NCI-H2196 (cell line): ENCODE measurements at regions not wholly inside any gene's neighbourhood (a gene's known extent, or its start where the extent isn't known, plus 50 kb on each side); places are given as distances from the start of the nearest gene placed in this dataset.

Source experiments
- DNase-seq: peaks from one replicate; lab custom pipeline; 2025; ENCODE audit not compliant: unreplicated experiment; lab: John Stamatoyannopoulos, UW

- DNase-seq = no peak
Measured at GRCh38 chr22:48905206-48905975, 922.3 kb downstream of the BRD1 start.

- DNase-seq = no peak
Measured at GRCh38 chr22:48902983-48903650, 924.6 kb downstream of the BRD1 start.

- DNase-seq = no peak
Measured at GRCh38 chr22:48902001-48902869, 925.4 kb downstream of the BRD1 start.

GRCh38 chr22:48901324-48901723 is 926.3 kb downstream of the BRD1 start:
- no peak for DNase-seq

- no peak for DNase-seq
Measured at GRCh38 chr22:48900626-48901025, 927.0 kb downstream of the BRD1 start.

- no peak for DNase-seq
Measured at GRCh38 chr22:48900327-48900597, 927.4 kb downstream of the BRD1 start.

- DNase-seq = no peak
Measured at GRCh38 chr22:48899523-48900326, 927.9 kb downstream of the BRD1 start.

- DNase-seq = no peak
Measured at GRCh38 chr22:48898524-48899250, 929.0 kb downstream of the BRD1 start.

- DNase-seq = no peak
Measured at GRCh38 chr22:48897645-48898370, 929.9 kb downstream of the BRD1 start.

- no peak for DNase-seq
Measured at GRCh38 chr22:48896766-48897644, 930.7 kb downstream of the BRD1 start.

- DNase-seq = no peak
Measured at GRCh38 chr22:48895831-48896765, 931.6 kb downstream of the BRD1 start.

GRCh38 chr22:48895336-48895735 is 932.3 kb downstream of the BRD1 start:
- no peak for DNase-seq

GRCh38 chr22:48894804-48895250 is 932.8 kb downstream of the BRD1 start:
- no peak for DNase-seq

- DNase-seq = no peak
Measured at GRCh38 chr22:48894064-48894671, 933.5 kb downstream of the BRD1 start.

GRCh38 chr22:48893288-48894063 is 934.2 kb downstream of the BRD1 start:
- no peak for DNase-seq

- no peak for DNase-seq
Measured at GRCh38 chr22:48892578-48893287, 934.9 kb downstream of the BRD1 start.
